GM21381 (cell line): ENCODE measurements at regions not wholly inside any gene's neighbourhood (a gene's known extent, or its start where the extent isn't known, plus 50 kb on each side); places are given as distances from the start of the nearest gene placed in this dataset.
A peak's percentile ranks its signal among the peaks of the same experiment; 100 is the strongest.
"Not testable (repeated sequence)": the region's sequence is repeated elsewhere in the genome, so short reads cannot be mapped to it uniquely, and the experiment has no call there.

ENCODE experiments used
- ATAC-seq: cut with Tn5 transposase; IDR thresholded peaks from one replicate; pipeline ENCODE4 v1.9.1; 2021; ENCODE audit warnings: mild to moderate bottlenecking, moderate library complexity; ENCODE audit not compliant: unreplicated experiment

DNA sequence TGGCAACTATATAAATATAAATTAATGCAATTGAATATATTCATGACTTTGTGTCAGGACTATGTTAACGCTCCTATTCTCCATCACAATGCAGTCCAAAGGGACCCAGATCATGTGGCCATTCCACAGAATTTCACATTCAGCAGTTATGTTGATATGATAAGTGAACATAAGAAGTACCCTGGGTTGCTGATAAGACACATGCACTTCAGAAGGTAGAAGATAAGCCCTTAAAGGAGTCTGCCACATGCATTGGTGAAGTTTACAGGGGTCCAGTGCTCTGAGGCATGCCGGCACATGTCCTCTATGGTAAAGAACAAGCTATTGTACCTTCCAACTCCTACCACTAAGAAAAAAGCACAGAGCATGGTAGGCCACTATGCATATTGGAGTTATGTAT is 76.4 kb downstream of the PHAX start:
- ATAC-seq: no peak

- ATAC-seq: peak; percentile 39
Measured at GRCh38 chr5:126680191-126680817, 79.6 kb downstream of the PHAX start.

- ATAC-seq: not testable (repeated sequence)
Measured at GRCh38 chr5:126681314-126681713, 80.6 kb downstream of the PHAX start.

GRCh38 chr5:126681970-126682369 is 81.2 kb downstream of the PHAX start:
- ATAC-seq: no peak

DNA sequence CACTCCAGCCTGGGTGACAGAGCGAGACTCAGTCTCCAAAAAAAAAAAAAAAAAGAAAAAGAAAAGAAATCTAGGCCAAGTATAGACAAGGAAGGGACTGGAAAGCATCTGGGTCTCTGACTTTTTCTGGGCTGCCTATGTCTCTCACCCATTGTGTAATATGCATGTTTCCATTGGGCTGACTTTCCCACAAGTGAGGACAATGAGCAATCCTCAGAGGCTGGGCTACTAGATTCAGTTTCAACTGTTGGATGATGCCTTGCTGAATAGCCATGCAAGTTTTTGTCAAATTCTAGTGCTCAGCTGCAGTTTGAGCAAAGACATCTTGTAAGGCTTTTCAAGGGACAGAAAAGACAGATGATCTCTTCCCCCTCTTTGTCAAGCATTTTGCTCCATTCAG is 82.1 kb downstream of the PHAX start:
- no peak for ATAC-seq

GRCh38 chr5:126683912-126684311 is 83.2 kb downstream of the PHAX start:
- ATAC-seq: no peak

- not testable (repeated sequence) for ATAC-seq
Measured at GRCh38 chr5:126684656-126685442, 84.1 kb downstream of the PHAX start.

DNA sequence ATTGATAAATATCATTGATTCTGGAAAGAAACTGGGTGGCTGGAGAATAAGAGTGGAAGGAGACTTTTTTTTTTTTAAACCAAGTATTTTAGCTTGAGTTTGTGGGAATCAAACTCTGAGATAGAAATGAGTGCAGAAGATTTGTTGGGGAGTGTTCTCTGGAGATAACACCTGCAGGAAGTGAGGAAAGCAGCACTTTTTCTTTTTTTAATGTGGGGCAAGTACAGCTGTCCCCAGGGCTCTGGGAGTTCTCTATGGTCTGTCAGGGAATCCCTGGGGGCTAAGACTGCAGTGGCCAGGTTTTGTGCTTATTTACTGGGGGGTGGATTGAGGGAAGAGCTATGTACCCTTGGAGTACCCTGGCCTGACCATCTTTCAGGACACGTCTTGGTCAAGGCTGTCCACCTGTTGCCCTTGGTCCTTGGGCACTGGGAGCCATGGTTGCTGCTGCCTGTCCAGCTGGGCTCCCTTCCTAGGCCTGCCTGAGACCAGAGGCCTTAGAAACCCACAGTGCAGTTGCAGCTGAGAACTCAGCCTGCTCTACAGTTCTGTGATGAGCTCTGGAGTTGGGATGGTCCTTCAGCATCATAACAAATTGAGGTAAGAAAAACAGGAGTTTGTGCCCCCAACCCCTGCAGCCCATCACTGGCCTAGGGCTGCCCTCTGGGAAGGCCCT is 85.8 kb downstream of the PHAX start:
- peak; percentile 56 for ATAC-seq

DNA sequence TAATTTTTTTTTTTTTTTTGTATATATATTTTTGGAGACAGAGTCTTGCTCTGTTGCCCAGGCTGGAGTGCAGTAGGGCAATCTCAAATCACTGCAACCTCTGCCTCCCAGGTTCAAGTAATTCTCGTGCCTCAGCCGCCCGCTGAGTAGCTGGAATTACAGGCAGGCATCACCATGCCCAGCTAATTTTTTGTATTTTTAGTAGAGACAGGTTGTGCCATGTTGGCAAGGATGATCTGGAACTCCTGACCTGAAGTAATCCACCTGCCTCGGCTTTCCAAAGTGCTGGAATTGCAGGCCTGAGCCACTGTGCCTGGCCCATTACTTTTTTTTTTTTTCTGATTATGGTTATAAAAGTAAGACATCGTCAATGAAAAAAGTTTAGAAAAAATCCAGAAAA is 84.0 kb upstream of the LMNB1 start:
- ATAC-seq: no peak

DNA sequence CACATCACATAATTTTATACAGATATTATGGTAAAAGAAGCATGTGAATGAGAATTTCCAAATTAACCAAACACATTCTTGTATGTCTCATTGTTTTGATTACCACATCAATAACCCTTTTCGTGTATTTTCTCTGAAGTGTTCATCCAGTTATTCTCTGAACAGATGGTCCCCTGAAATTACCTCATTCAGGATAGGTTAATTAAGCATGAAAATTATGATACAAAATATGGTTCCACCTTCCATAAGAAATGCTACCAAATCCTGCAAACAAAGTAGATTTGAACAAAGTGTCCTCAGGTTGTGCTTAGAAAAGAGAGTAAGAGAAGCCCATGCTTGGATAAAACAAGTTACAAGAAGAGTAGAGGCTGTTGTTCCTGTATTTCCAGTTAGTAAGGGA is 83.1 kb upstream of the LMNB1 start:
- ATAC-seq: no peak

DNA sequence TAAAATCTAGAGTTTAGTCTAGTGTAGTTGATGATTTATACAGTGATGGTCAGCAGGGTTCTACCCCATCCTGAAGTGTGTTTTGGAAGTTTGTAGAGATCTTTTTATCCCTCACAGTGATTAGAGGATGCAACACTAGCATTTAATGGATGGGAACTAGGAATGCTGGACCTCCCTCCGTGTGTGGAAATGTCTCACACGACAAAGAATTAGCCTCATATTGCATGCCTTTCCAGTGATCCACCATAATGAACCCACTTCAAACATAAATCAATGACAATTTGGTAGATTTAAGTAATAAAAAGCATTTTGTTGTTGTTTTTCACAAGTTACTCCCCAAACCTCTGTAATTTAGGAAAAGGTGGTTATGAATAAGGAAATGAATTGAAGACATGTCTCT is 82.5 kb upstream of the LMNB1 start:
- ATAC-seq: no peak

GRCh38 chr5:126695091-126695490 is 81.8 kb upstream of the LMNB1 start:
- ATAC-seq: no peak

- no peak for ATAC-seq
Measured at GRCh38 chr5:126707080-126707479, 69.9 kb upstream of the LMNB1 start.

GRCh38 chr5:126715765-126716164 is 61.2 kb upstream of the LMNB1 start:
- ATAC-seq: no peak

DNA sequence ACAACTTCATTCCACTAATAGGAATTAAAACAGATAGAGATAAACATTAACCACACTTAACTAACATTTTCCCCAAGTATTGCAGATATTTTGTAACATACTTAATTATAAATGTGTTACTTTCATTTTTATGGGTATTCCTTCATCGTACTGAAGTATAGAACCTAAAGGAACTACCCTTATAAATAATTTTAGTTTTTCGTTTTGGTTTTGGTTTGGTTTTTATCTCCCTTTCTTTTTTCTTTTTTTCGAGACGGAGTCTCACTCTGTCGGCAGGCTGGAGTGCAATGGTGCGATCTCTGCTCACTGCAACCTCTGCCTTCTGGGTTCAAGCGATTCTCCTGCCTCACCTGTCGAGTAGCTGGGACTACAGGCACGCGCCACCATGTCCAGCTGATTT is 60.1 kb upstream of the LMNB1 start:
- no peak for ATAC-seq

DNA sequence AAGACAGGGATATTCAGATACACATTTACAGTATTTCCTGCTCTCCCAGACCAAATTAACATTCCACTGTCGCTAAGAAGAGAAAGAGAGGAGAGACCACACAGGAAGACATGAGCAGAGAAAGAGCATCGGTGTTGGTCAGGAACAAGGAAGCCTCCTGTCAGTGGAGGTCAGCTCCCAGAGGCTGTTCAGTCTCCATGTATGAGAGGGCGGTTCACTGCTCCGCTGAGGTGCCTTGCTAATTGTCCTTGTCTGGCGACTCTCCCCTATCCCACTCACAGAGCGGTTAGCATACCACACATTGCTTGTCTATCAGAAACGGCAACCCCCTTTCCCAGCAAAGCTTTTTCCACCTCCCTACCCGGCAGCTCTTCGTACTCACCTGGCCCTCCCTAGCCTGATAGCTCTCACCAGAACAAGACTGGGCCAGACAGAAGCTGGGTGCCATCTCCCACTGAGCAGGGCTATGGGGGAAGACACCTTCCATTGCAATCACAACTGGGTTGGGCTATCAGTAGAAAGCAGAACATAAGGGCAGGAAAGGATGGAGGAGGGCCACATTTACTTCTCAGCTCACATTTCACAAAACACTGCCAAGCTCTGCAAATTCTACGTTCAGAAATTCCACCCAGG is 58.6 kb upstream of the LMNB1 start:
- no peak for ATAC-seq

- ATAC-seq: no peak
Measured at GRCh38 chr5:126720369-126720768, 56.6 kb upstream of the LMNB1 start.

DNA sequence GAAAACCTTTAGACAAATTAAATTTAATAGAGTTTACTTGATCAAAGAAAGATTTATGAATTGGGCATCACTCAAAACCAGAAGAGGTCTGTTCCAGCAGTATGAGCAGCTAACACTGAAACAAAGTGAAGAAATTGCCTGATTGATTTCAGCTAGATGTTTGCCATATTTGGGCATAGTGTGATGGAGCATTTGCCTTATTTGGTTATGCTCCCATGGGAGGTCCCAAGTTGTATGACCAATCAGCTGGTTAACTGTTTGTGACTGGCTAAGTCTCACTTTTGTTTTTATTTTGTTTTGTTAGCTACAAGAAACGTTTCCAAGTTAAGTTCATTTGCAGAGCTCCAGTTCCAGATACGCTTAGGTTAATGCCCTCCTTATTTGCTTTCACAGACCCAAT is 53.3 kb upstream of the LMNB1 start:
- no peak for ATAC-seq
